ENCODE measurements at regions not wholly inside any gene's neighbourhood (a gene's known extent, or its start where the extent isn't known, plus 50 kb on each side); places are given as distances from the start of the nearest gene placed in this dataset.

DNA sequence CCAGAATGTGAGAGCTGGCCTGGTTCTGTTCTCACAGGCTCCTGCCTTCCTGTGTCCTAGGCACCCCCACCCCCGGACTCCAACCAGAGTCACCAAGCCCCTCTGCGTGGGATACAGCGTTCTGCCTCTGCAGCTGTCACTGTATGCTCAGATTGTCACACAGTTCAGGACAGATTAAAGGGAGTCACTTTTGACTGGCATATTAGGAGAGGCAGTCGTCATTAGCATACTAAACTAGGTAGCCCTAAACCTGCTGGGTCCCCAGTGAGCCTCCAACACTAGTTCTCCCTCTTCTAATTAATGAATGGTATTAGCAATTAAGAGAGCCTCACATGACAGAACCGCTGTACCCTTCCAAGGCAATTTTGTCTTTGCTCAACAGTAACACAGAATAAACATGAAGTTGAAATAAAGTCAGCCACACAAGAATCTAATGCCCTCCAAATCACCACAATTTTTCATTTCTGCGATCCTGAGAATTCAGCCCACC lies 340.2 kb downstream of the CMPK2 start (continued):
- TF ChIP-seq, protein P1, sequence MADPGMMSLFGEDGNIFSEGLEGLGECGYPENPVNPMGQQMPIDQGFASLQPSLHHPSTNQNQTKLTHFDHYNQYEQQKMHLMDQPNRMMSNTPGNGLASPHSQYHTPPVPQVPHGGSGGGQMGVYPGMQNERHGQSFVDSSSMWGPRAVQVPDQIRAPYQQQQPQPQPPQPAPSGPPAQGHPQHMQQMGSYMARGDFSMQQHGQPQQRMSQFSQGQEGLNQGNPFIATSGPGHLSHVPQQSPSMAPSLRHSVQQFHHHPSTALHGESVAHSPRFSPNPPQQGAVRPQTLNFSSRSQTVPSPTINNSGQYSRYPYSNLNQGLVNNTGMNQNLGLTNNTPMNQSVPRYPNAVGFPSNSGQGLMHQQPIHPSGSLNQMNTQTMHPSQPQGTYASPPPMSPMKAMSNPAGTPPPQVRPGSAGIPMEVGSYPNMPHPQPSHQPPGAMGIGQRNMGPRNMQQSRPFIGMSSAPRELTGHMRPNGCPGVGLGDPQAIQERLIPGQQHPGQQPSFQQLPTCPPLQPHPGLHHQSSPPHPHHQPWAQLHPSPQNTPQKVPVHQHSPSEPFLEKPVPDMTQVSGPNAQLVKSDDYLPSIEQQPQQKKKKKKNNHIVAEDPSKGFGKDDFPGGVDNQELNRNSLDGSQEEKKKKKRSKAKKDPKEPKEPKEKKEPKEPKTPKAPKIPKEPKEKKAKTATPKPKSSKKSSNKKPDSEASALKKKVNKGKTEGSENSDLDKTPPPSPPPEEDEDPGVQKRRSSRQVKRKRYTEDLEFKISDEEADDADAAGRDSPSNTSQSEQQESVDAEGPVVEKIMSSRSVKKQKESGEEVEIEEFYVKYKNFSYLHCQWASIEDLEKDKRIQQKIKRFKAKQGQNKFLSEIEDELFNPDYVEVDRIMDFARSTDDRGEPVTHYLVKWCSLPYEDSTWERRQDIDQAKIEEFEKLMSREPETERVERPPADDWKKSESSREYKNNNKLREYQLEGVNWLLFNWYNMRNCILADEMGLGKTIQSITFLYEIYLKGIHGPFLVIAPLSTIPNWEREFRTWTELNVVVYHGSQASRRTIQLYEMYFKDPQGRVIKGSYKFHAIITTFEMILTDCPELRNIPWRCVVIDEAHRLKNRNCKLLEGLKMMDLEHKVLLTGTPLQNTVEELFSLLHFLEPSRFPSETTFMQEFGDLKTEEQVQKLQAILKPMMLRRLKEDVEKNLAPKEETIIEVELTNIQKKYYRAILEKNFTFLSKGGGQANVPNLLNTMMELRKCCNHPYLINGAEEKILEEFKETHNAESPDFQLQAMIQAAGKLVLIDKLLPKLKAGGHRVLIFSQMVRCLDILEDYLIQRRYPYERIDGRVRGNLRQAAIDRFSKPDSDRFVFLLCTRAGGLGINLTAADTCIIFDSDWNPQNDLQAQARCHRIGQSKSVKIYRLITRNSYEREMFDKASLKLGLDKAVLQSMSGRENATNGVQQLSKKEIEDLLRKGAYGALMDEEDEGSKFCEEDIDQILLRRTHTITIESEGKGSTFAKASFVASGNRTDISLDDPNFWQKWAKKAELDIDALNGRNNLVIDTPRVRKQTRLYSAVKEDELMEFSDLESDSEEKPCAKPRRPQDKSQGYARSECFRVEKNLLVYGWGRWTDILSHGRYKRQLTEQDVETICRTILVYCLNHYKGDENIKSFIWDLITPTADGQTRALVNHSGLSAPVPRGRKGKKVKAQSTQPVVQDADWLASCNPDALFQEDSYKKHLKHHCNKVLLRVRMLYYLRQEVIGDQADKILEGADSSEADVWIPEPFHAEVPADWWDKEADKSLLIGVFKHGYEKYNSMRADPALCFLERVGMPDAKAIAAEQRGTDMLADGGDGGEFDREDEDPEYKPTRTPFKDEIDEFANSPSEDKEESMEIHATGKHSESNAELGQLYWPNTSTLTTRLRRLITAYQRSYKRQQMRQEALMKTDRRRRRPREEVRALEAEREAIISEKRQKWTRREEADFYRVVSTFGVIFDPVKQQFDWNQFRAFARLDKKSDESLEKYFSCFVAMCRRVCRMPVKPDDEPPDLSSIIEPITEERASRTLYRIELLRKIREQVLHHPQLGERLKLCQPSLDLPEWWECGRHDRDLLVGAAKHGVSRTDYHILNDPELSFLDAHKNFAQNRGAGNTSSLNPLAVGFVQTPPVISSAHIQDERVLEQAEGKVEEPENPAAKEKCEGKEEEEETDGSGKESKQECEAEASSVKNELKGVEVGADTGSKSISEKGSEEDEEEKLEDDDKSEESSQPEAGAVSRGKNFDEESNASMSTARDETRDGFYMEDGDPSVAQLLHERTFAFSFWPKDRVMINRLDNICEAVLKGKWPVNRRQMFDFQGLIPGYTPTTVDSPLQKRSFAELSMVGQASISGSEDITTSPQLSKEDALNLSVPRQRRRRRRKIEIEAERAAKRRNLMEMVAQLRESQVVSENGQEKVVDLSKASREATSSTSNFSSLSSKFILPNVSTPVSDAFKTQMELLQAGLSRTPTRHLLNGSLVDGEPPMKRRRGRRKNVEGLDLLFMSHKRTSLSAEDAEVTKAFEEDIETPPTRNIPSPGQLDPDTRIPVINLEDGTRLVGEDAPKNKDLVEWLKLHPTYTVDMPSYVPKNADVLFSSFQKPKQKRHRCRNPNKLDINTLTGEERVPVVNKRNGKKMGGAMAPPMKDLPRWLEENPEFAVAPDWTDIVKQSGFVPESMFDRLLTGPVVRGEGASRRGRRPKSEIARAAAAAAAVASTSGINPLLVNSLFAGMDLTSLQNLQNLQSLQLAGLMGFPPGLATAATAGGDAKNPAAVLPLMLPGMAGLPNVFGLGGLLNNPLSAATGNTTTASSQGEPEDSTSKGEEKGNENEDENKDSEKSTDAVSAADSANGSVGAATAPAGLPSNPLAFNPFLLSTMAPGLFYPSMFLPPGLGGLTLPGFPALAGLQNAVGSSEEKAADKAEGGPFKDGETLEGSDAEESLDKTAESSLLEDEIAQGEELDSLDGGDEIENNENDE (IDR thresholded peaks at IDR 0.05; ENCODE audit: insufficient replicate concordance, low read length), result no peak
- TF ChIP-seq ASH2L (IDR thresholded peaks at IDR 0.05; ENCODE audit: low read length) (no peak), POU5F1 (IDR thresholded peaks at IDR 0.05; ENCODE audit: low read depth, low read length) (no peak)

Measured in H1 (cell line).